Ascending aorta (tissue), 2 donors: ENCODE measurements at regions not wholly inside any gene's neighbourhood (a gene's known extent, or its start where the extent isn't known, plus 50 kb on each side); places are given as distances from the start of the nearest gene placed in this dataset.
"Not testable (repeated sequence)": the region's sequence is repeated elsewhere in the genome, so short reads cannot be mapped to it uniquely, and the experiment has no call there.

Experiments used
- DNase-seq, 2 donors: peaks; one replicate each; pipeline ENCODE4 v3.0.0-alpha.2; 2019; ENCODE audit warnings: low spot score in 2 of 2
- H3K27ac ChIP-seq, 2 donors: fragments of 200-600 bp; sonication (generic); one replicate each; pipeline ENCODE4 v1.5.1; 2016 to 2017; ENCODE audit warnings: mild to moderate bottlenecking in 1 of 2
- H3K27me3 ChIP-seq: fragments of 200-600 bp; sonication (generic); one replicate; pipeline ENCODE4 v1.5.1; 2017
- H3K36me3 ChIP-seq, 2 donors: fragments of 200-600 bp; sonication (generic); one replicate each; pipeline ENCODE4 v1.5.1; 2016
- H3K4me1 ChIP-seq, 2 donors: fragments of 200-600 bp; sonication (generic); one replicate each; pipeline ENCODE4 v1.5.1; 2016 to 2017; ENCODE audit warnings: mild to moderate bottlenecking in 1 of 2
- H3K4me3 ChIP-seq, 2 donors: fragments of 200-600 bp; sonication (generic); one replicate each; pipeline ENCODE4 v1.5.1; 2016 to 2017; ENCODE audit warnings: mild to moderate bottlenecking in 1 of 2
- H3K9me3 ChIP-seq, 2 donors: fragments of 200-600 bp; sonication (generic); one replicate each; pipeline ENCODE4 v1.5.1; 2016
- CTCF ChIP-seq, 3 experiments: fragments of 200-600 bp in 2 of 3; fragments of 450-650 bp in 1 of 3; sonication (generic) in 2 of 3; IDR thresholded peaks; one replicate each; pipeline ENCODE4 v1.5.1; 2016 to 2019; ENCODE audit warnings: antibody characterized with exemption in 3 of 3, mild to moderate bottlenecking in 1 of 3, moderate library complexity in 1 of 3
- intact Hi-C: fragments of 100-400 bp; cut with DNase I; formaldehyde crosslinking; loops from one replicate; pipeline ENCODE4 v1.15.1; 2023

- DNase-seq, result no peak
- H3K36me3 ChIP-seq, result no peaks in the 10 kb centered on the region
- no peak for TF ChIP-seq CTCF (IDR thresholded peaks at IDR 0.05)
- no peaks in the 10 kb centered on the region for H3K9me3 ChIP-seq
- intact Hi-C loops, result no loop called here
- no peak overlapping the region for H3K27ac ChIP-seq
- H3K27me3 ChIP-seq, result no peaks in the 10 kb centered on the region
- no peaks in the 10 kb centered on the region for H3K4me1 ChIP-seq
- H3K4me3 ChIP-seq, result no peak overlapping the region
Measured at GRCh38 chr4:125573368-125573767, 258.6 kb downstream of the FAT4 start.

- Histone ChIP-seq H3K27ac (no peak overlapping the region), H3K27me3 (no peaks in the 10 kb centered on the region), H3K9me3 (no peaks in the 10 kb centered on the region), H3K4me1 (no peaks in the 10 kb centered on the region), H3K36me3 (no peaks in the 10 kb centered on the region), H3K4me3 (no peak overlapping the region)
- intact Hi-C loops, result no loop called here
- no peak for DNase-seq
- TF ChIP-seq CTCF (IDR thresholded peaks at IDR 0.05), result no peak
Measured at GRCh38 chr4:125573786-125574185, 259.0 kb downstream of the FAT4 start.

- intact Hi-C loops, result no loop called here
- no peaks in the 10 kb centered on the region for H3K4me1 ChIP-seq
Measured at GRCh38 chr4:125582302-125582701, 267.5 kb downstream of the FAT4 start.

GRCh38 chr4:125590158-125590557, 275.4 kb downstream of the FAT4 start:
- no peaks in the 10 kb centered on the region for H3K9me3 ChIP-seq
- no peaks in the 10 kb centered on the region for H3K4me1 ChIP-seq
- no peak for TF ChIP-seq CTCF (IDR thresholded peaks at IDR 0.05)
- intact Hi-C loops, result no loop called here
- DNase-seq, result no peak
- no peak overlapping the region for H3K27ac ChIP-seq
- no peak overlapping the region for H3K4me3 ChIP-seq
- H3K36me3 ChIP-seq, result no peaks in the 10 kb centered on the region
- no peaks in the 10 kb centered on the region for H3K27me3 ChIP-seq

More at GRCh38 chr4:125582302-125582701, 267.5 kb downstream of the FAT4 start:
- no peak overlapping the region for H3K4me3 ChIP-seq
- H3K36me3 ChIP-seq, result no peaks in the 10 kb centered on the region
- no peak for DNase-seq
- H3K9me3 ChIP-seq, result no peaks in the 10 kb centered on the region
- H3K27me3 ChIP-seq, result no peaks in the 10 kb centered on the region
- H3K27ac ChIP-seq, result no peak overlapping the region
- no peak for TF ChIP-seq CTCF (IDR thresholded peaks at IDR 0.05)

GRCh38 chr4:125591290-125591689, 276.5 kb downstream of the FAT4 start:
- Histone ChIP-seq H3K4me1 (no peaks in the 10 kb centered on the region), H3K4me3 (no peak overlapping the region), H3K9me3 (no peaks in the 10 kb centered on the region), H3K27ac (no peak overlapping the region), H3K27me3 (no peaks in the 10 kb centered on the region), H3K36me3 (no peaks in the 10 kb centered on the region)
- intact Hi-C loops, result no loop called here
- no peak for TF ChIP-seq CTCF (IDR thresholded peaks at IDR 0.05)
- DNase-seq, result no peak

- TF ChIP-seq CTCF (IDR thresholded peaks at IDR 0.05), result no peak
- no peaks in the 10 kb centered on the region for H3K9me3 ChIP-seq
- H3K27me3 ChIP-seq, result no peaks in the 10 kb centered on the region
- DNase-seq, result no peak
- intact Hi-C loops, result no loop called here
- H3K27ac ChIP-seq, result no peak overlapping the region
- H3K4me3 ChIP-seq, result no peak overlapping the region
- H3K4me1 ChIP-seq, result no peaks in the 10 kb centered on the region
- no peaks in the 10 kb centered on the region for H3K36me3 ChIP-seq
Measured at GRCh38 chr4:125594056-125594602, 279.4 kb downstream of the FAT4 start.

GRCh38 chr4:125605926-125606325, 291.2 kb downstream of the FAT4 start:
- H3K9me3 ChIP-seq, DNase-seq, intact Hi-C loops, H3K36me3 ChIP-seq, H3K4me3 ChIP-seq, H3K27me3 ChIP-seq, H3K27ac ChIP-seq, H3K4me1 ChIP-seq: not testable (repeated sequence)
